ENCODE measurements at regions not wholly inside any gene's neighbourhood (a gene's known extent, or its start where the extent isn't known, plus 50 kb on each side); places are given as distances from the start of the nearest gene placed in this dataset.

- Histone ChIP-seq H3K79me2 (ENCODE audit: insufficient read depth, low read depth) (no peaks in the 10 kb centered on the region), H3K27me3 (ENCODE audit: insufficient read depth, low read depth) (no peaks in the 10 kb centered on the region), H2AFZ (ENCODE audit: low read depth) (no peak overlapping the region), H3K27ac (no peak overlapping the region), H3K36me3 (ENCODE audit: insufficient read depth) (no peaks in the 10 kb centered on the region; the same call in 1 of the 2 replicates), H3K4me2 (no peak overlapping the region), H3K4me1 (ENCODE audit: low read depth, poor library complexity, severe bottlenecking) (no peaks in the 10 kb centered on the region), H4K20me1 (ENCODE audit: insufficient read depth) (no peaks in the 10 kb centered on the region), H3K9ac (no peak overlapping the region), H3K4me3 (IDR thresholded peaks at IDR 0.05; ENCODE audit: insufficient read depth, low read depth, low read length) (no peak overlapping the region)
- no peak for TF ChIP-seq CTCF (conservative IDR thresholded peaks at IDR 0.05; ENCODE audit: low read depth, low read length)
Measured at GRCh38 chr7:46707973-46708372, 786.9 kb upstream of the IGFBP3 start.

GRCh38 chr7:46705386-46706255 lies 784.5 kb upstream of the IGFBP3 start:
- H3K9ac ChIP-seq: no peak overlapping the region
- TF ChIP-seq CTCF (conservative IDR thresholded peaks at IDR 0.05; ENCODE audit: low read depth, low read length): no peak
- no peaks in the 10 kb centered on the region for H4K20me1 ChIP-seq (ENCODE audit: insufficient read depth)
- H3K27me3 ChIP-seq (ENCODE audit: insufficient read depth, low read depth): no peaks in the 10 kb centered on the region
- H3K4me3 ChIP-seq (IDR thresholded peaks at IDR 0.05; ENCODE audit: insufficient read depth, low read depth, low read length): no peak overlapping the region
- no peaks in the 10 kb centered on the region for H3K79me2 ChIP-seq (ENCODE audit: insufficient read depth, low read depth)
- no peak overlapping the region for H3K4me2 ChIP-seq
- H2AFZ ChIP-seq (ENCODE audit: low read depth): no peak overlapping the region
- H3K4me1 ChIP-seq (ENCODE audit: low read depth, poor library complexity, severe bottlenecking): no peaks in the 10 kb centered on the region
- no peak overlapping the region for H3K27ac ChIP-seq
- no peaks in the 10 kb centered on the region; the same call in 1 of the 2 replicates for H3K36me3 ChIP-seq (ENCODE audit: insufficient read depth)

- no peak overlapping the region for H3K9ac ChIP-seq
- no peak overlapping the region for H3K27ac ChIP-seq
- H3K4me1 ChIP-seq (ENCODE audit: low read depth, poor library complexity, severe bottlenecking): no peaks in the 10 kb centered on the region
- H3K4me2 ChIP-seq: no peak overlapping the region
- no peaks in the 10 kb centered on the region for H3K79me2 ChIP-seq (ENCODE audit: insufficient read depth, low read depth)
- no peak for TF ChIP-seq CTCF (conservative IDR thresholded peaks at IDR 0.05; ENCODE audit: low read depth, low read length)
- H3K4me3 ChIP-seq (IDR thresholded peaks at IDR 0.05; ENCODE audit: insufficient read depth, low read depth, low read length): no peak overlapping the region
- no peaks in the 10 kb centered on the region for H3K27me3 ChIP-seq (ENCODE audit: insufficient read depth, low read depth)
- no peaks in the 10 kb centered on the region for H4K20me1 ChIP-seq (ENCODE audit: insufficient read depth)
- H3K36me3 ChIP-seq (ENCODE audit: insufficient read depth): no peaks in the 10 kb centered on the region
- H2AFZ ChIP-seq (ENCODE audit: low read depth): no peak overlapping the region
Measured at GRCh38 chr7:46696741-46697140, 775.7 kb upstream of the IGFBP3 start.

- no peak for TF ChIP-seq CTCF (conservative IDR thresholded peaks at IDR 0.05; ENCODE audit: low read depth, low read length)
- no peaks in the 10 kb centered on the region for H4K20me1 ChIP-seq (ENCODE audit: insufficient read depth)
- no peaks in the 10 kb centered on the region for H3K36me3 ChIP-seq (ENCODE audit: insufficient read depth)
- no peak overlapping the region for H3K4me2 ChIP-seq
- H3K27ac ChIP-seq: no peak overlapping the region
- H3K4me3 ChIP-seq (IDR thresholded peaks at IDR 0.05; ENCODE audit: insufficient read depth, low read depth, low read length): no peak overlapping the region
- H3K4me1 ChIP-seq (ENCODE audit: low read depth, poor library complexity, severe bottlenecking): no peaks in the 10 kb centered on the region
- H3K27me3 ChIP-seq (ENCODE audit: insufficient read depth, low read depth): no peaks in the 10 kb centered on the region
- H3K79me2 ChIP-seq (ENCODE audit: insufficient read depth, low read depth): no peaks in the 10 kb centered on the region
- no peak overlapping the region for H2AFZ ChIP-seq (ENCODE audit: low read depth)
- H3K9ac ChIP-seq: no peak overlapping the region
Measured at GRCh38 chr7:46695051-46695708, 774.1 kb upstream of the IGFBP3 start.
